ENCODE measurements at regions not wholly inside any gene's neighbourhood (a gene's known extent, or its start where the extent isn't known, plus 50 kb on each side); places are given as distances from the start of the nearest gene placed in this dataset.

DNA sequence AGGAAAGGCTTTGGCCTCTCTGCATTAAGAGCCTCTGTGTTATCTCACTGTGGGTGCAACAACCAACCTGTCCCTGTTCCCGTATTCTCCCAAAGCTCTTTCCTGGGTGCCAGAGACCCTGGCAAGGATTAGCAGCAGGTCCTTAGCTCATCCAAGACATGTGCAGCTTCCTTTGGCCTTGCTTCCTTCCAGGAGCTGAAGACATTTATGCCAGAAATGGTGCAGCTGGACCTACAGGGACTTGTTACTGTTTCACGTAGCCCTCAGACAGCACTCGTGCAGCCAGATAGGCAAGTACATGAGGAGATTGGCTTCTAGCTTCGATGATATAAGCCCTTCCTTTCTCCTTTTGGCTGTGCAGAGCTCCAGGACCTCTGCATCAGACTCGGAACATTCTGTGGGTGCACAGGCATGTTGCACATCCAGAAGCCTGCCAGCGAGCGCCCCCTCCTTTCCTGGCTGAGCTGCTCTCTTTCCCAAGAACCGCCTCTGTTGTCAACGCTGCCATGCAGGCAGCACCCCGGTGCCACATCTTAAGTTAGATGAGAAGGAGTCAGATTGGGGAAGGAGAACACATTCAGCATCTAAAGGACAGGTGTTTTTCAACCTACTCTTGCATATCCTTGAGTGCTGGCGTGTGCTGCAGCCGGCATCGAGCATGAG, 284.5 kb upstream of the PLXNA2 start:
- TF ChIP-seq POLR2AphosphoS5 (IDR thresholded peaks at IDR 0.05; ENCODE audit: low read depth, low read length) = no peak
- no peak for TF ChIP-seq TAF1 (IDR thresholded peaks at IDR 0.05; ENCODE audit: borderline replicate concordance, insufficient read depth, low read length)
- no peak for TF ChIP-seq SIN3A (IDR thresholded peaks at IDR 0.05; ENCODE audit: borderline replicate concordance, insufficient read depth, low read length)
- TF ChIP-seq FOXP2 (optimal IDR thresholded peaks at IDR 0.05; ENCODE audit: borderline replicate concordance, extremely low read depth, extremely low read length, insufficient read depth) = no peak
- TF ChIP-seq, protein P1, sequence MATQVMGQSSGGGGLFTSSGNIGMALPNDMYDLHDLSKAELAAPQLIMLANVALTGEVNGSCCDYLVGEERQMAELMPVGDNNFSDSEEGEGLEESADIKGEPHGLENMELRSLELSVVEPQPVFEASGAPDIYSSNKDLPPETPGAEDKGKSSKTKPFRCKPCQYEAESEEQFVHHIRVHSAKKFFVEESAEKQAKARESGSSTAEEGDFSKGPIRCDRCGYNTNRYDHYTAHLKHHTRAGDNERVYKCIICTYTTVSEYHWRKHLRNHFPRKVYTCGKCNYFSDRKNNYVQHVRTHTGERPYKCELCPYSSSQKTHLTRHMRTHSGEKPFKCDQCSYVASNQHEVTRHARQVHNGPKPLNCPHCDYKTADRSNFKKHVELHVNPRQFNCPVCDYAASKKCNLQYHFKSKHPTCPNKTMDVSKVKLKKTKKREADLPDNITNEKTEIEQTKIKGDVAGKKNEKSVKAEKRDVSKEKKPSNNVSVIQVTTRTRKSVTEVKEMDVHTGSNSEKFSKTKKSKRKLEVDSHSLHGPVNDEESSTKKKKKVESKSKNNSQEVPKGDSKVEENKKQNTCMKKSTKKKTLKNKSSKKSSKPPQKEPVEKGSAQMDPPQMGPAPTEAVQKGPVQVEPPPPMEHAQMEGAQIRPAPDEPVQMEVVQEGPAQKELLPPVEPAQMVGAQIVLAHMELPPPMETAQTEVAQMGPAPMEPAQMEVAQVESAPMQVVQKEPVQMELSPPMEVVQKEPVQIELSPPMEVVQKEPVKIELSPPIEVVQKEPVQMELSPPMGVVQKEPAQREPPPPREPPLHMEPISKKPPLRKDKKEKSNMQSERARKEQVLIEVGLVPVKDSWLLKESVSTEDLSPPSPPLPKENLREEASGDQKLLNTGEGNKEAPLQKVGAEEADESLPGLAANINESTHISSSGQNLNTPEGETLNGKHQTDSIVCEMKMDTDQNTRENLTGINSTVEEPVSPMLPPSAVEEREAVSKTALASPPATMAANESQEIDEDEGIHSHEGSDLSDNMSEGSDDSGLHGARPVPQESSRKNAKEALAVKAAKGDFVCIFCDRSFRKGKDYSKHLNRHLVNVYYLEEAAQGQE (IDR thresholded peaks at IDR 0.05; ENCODE audit: insufficient read depth in 1 of 2, low read depth in 2 of 2, low read length in 2 of 2) = no peak

DNA sequence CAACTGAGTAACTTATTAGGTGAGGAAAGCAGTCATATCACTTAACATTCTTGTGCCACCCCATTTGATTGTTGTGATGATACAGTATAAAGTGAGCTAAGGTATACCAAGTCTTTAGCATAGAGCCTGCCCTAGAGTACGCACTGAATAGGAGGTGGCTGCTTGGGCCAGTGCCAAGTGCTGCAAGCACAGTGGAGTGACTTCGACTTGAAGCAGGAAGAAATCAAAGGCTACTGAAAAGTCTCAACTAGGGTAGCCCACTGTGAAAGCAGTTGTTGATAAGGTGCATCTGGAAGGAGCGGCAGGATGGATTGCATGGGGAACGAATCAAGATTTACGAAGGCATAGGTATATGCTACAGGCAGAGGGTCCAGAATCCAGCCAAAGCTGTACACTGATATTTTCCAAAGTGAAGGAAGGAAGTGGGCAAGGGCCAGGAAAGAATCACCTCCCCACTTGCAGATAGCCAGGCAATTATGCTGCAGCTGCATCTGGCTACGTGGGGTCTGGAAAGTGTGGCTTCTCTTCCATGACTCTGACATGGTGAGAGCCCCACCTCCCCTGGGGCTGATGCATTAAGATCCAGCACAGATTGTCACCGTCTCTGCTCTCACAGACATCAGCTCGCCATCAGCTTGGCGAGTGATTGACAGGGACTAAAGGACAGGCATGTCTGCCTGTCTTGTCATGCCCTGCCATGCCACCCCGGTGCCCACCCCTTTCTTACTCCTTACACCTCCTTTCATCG, 287.0 kb upstream of the PLXNA2 start:
- TF ChIP-seq FOXP2 (optimal IDR thresholded peaks at IDR 0.05; ENCODE audit: borderline replicate concordance, extremely low read depth, extremely low read length, insufficient read depth) (no peak), TAF1 (IDR thresholded peaks at IDR 0.05; ENCODE audit: borderline replicate concordance, insufficient read depth, low read length) (no peak)

DNA sequence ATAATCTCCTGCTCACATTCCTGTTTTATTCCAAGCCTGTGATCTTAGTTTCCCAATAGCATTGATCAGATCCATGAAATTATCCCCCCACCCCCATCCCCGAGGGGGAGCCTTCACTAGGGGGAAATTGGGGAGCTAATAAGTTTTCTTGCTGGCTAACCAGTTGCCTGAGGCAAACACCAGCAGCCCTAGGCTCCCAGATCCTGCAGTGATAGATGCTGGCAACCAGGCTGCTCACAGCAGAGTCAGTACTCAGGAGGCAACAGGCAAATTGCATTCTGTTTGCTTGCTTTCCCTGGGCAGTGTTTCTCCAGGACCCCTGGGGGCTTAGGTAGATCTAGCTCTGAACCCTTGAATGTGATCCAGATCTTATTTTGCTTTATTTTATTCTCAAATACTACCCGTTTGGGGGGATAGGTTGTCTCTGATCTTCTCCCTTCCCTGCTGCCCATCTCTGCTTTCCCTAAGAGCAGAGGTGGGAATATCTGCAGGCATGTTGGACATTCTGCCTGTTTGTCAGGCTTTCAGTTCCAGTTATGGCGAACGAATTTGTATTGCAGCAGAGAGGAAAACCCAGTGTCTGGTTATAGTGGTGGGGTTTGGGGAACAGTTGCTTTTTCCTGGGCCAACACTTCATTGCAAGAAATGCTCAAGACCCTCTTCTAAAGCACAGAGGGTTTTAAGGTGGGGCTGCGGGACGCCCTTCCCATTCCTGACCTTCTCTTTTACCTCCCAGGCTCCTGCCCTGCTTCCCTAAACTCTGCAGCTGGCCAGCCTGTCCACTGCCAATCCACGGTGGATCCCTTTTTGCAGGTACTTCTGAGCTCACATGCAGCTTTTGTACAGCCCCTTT, 289.8 kb upstream of the PLXNA2 start:
- TF ChIP-seq POLR2AphosphoS5 (IDR thresholded peaks at IDR 0.05; ENCODE audit: low read depth, low read length) (no peak), TAF1 (IDR thresholded peaks at IDR 0.05; ENCODE audit: borderline replicate concordance, insufficient read depth, low read length) (no peak), SIN3A (IDR thresholded peaks at IDR 0.05; ENCODE audit: borderline replicate concordance, insufficient read depth, low read length) (no peak), FOXP2 (optimal IDR thresholded peaks at IDR 0.05; ENCODE audit: borderline replicate concordance, extremely low read depth, extremely low read length, insufficient read depth) (no peak)
- TF ChIP-seq, protein P1 (IDR thresholded peaks at IDR 0.05; ENCODE audit: insufficient read depth in 1 of 2, low read depth in 2 of 2, low read length in 2 of 2) = no peak

DNA sequence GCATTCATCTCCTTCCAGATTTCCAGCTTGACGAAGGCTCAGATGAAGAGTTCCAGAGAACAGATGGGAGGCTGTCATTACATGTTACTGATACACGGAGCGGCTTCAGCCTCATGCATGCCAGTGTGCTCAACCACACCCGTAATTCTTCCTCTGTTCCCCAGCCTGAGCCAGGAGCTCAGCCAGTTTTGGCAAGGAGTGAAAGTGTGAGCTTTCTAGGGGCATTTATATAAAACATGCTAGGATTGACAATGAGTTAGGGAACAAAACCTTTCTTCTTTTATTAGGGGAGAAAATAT, 290.4 kb upstream of the PLXNA2 start:
- TF ChIP-seq FOXP2 (optimal IDR thresholded peaks at IDR 0.05; ENCODE audit: borderline replicate concordance, extremely low read depth, extremely low read length, insufficient read depth) (no peak), POLR2AphosphoS5 (IDR thresholded peaks at IDR 0.05; ENCODE audit: low read depth, low read length) (no peak), TAF1 (IDR thresholded peaks at IDR 0.05; ENCODE audit: borderline replicate concordance, insufficient read depth, low read length) (no peak), SIN3A (IDR thresholded peaks at IDR 0.05; ENCODE audit: borderline replicate concordance, insufficient read depth, low read length) (no peak)
- TF ChIP-seq, protein P1 (IDR thresholded peaks at IDR 0.05; ENCODE audit: insufficient read depth in 1 of 2, low read depth in 2 of 2, low read length in 2 of 2) = no peak

DNA sequence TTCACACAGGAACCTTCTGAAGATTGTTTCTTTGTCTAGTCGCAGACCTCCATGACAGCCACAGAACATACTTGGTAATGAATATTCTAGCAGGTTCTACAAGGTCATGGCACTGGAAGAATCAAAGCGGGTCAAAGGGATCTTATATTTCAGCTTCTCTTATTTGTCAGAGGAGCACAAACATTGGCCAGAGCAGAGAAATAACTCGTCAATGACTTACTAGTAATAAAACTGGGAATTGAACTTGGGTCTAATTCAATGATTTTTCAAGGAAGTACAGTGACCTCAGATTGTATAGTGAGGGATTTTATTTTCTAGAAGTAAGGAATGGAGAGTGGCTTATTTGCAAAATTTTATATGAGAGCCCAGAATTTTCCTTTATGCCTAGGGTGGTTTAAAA, 290.8 kb upstream of the PLXNA2 start:
- TF ChIP-seq SIN3A (IDR thresholded peaks at IDR 0.05; ENCODE audit: borderline replicate concordance, insufficient read depth, low read length) = no peak
- TF ChIP-seq POLR2AphosphoS5 (IDR thresholded peaks at IDR 0.05; ENCODE audit: low read depth, low read length) = no peak
- TF ChIP-seq, protein P1 (IDR thresholded peaks at IDR 0.05; ENCODE audit: insufficient read depth in 1 of 2, low read depth in 2 of 2, low read length in 2 of 2) = no peak
- TF ChIP-seq TAF1 (IDR thresholded peaks at IDR 0.05; ENCODE audit: borderline replicate concordance, insufficient read depth, low read length) = no peak
- TF ChIP-seq FOXP2 (optimal IDR thresholded peaks at IDR 0.05; ENCODE audit: borderline replicate concordance, extremely low read depth, extremely low read length, insufficient read depth) = no peak

Measured in PFSK-1 (cell line).